Right renal pelvis (tissue), 4 donors: ENCODE measurements at regions not wholly inside any gene's neighbourhood (a gene's known extent, or its start where the extent isn't known, plus 50 kb on each side); places are given as distances from the start of the nearest gene placed in this dataset.
"Not testable (repeated sequence)": the region's sequence is repeated elsewhere in the genome, so short reads cannot be mapped to it uniquely, and the experiment has no call there.

Source experiments
- DNase-seq, 4 donors: peaks; one replicate each; pipeline ENCODE4 v3.0.0-alpha.2; 2013; ENCODE audit warnings: low read depth in 4 of 4, low spot score in 3 of 4, missing footprints in 1 of 4

DNA sequence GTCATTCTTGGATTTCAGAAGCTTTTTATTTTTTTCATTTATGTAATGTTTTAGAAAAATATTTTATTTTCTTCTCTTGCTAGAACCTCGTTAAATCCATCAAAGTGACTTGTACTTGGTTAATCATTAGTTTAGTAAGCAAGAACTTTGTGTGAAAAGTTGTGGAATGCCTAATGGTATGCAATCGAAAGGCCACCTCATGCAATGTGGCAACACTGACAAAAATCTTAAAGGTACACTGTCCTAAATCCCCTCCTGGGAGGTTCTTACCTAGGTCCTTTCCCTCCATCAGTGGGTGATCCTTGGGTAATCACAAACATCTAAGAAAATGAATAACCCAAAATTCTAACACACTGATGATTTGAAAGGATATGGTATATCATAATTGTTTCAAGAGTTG lies 304.2 kb downstream of the DNAH5 start:
- DNase-seq = no peak

GRCh38 chr5:13632676-13633075 lies 311.8 kb downstream of the DNAH5 start:
- no peak for DNase-seq

DNA sequence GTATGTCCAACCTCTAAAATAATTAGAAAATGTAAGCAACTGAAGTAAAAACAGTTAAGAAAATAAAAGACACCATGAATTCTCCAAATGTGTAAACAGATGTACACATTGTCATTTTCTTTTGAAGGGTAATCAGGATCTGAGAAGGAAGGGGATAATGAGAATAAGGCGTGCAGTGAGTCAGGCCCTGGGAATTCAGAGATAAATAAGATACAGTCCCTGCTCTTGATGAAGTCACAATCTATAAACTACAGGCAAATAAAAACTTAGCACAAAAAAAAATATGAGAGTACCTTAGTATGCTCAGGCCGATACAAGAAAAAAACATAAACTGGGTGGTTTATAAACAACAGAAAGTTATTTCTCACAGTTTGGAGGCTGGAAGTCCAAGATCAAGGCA lies 315.3 kb downstream of the DNAH5 start:
- no peak for DNase-seq

DNA sequence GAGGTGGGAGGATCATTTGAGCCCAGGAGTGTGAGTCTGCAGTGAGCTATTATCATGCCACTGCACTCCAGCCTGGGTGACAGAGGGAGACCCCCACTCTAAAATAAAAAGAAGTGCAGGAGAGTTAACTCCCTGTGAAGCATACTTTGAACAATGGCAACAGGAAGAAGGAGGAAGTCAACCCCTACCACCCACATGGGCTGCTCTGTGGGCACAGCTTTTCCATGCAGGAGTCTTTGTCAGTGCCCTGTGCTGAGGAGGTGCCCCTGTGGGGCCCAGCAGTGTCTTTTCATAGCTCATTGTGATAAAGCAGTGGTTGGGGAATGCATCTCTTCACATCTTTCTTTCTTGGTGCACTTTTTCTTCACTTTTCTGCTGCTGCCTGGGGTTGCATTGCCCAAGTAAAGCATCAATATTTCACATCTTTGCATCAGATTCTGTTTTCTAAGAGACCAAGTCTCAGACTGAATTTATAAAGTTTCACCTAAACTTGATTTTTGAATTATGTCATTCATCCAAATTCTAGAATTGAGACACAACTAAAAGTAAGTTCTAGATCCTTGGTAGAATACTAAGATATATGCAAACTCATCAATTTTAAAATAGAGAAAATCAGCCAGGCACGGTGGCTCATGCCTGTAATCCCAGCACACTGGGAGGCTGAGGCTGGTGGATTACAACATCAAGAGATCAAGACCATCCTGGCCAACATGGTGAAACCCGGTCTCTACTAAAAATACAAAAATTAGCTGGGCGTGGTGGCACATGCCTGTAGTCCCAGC lies 316.6 kb downstream of the DNAH5 start:
- no peak for DNase-seq

- no peak for DNase-seq
These were observed 318.8 kb downstream of the DNAH5 start for GRCh38 chr5:13625616-13626198.

- DNase-seq = no peak
These were observed 320.0 kb downstream of the DNAH5 start for GRCh38 chr5:13624283-13625074.

GRCh38 chr5:13613621-13614020 lies 330.9 kb downstream of the DNAH5 start:
- no peak for DNase-seq

DNA sequence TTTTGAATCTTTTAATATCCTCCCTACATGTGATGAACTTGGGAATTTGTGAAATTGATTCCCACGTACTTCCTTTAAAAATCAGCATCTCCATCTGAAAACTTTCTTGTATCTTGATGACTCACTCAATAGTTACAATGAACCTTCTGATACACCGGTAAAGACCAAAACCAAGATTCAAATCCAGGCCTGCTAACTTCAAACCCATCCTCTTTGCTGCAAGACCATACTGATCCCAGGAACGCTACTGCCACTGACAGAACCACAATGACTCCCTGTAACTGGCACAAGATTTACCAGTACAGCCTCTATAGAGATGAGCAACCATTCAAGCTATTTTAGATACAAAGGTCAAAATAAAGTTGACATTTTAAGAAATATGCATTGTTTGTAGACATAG lies 332.9 kb downstream of the DNAH5 start:
- DNase-seq = no peak

- DNase-seq = no peak
These were observed 335.0 kb downstream of the DNAH5 start for GRCh38 chr5:13609504-13609903.

- DNase-seq = no peak
These were observed 338.4 kb downstream of the DNAH5 start for GRCh38 chr5:13606051-13606450.

GRCh38 chr5:13601112-13601511 lies 343.4 kb downstream of the DNAH5 start:
- DNase-seq = no peak

DNA sequence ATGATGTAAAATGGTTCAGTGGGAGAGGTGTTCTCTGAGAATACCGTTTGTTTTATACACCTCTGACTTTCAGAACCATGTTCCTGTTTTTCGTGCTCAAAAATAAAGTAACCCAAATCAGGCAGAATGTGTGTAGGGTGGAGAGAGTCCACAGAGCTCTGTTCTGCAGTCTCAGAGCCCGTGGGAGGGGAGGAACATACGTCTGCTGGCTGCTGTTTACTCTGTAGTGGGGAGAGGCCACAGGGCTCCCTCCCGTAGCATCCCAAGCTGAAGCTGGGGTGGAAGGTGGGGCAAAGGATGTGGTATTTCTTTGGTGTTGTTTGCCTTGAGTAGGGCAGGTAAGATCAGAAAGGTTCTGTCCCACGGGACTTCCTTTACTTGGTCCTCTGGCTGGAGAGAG lies 348.5 kb downstream of the DNAH5 start:
- DNase-seq = no peak

DNA sequence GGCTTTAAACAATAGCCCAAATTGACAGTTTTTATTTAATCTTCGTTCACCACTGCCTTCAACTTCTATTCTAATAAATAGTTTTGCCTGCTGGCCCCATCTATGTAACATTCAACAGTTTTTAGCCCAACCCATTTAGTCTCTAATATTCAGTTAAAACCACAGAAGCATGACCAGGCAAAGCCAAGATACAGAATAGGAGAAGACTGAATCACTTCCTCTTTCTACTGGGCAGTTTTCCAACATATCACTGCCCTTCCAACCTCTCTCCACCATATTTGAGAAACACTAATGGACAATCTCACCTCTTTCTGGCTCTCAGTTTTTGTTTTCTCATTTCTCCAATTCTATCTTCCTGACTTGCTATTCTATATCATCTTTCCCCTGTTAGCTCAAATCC lies 352.9 kb downstream of the DNAH5 start:
- no peak for DNase-seq

DNA sequence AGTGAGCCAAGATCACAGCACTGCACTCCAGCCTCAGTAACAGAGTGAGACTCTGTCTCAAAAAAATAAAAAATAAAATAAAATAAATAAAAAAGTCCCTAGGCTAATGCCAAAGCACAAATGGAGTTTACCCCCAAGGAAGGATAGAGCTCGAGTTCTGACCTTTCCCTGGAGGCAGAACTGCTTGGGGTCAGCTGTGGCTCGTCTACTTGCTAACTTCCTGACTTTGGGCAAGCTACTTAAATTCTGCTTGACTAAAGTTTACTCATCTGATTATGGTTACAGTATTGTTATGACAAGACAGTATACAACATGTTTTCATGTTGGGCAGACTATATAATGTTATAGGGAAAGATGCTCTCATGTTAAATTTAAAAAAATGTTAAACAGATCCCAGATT lies 359.2 kb downstream of the DNAH5 start:
- DNase-seq = no peak

- no peak for DNase-seq
These were observed 362.6 kb downstream of the DNAH5 start for GRCh38 chr5:13581914-13582313.

- DNase-seq = no peak
These were observed 363.4 kb downstream of the DNAH5 start for GRCh38 chr5:13581132-13581531.

DNA sequence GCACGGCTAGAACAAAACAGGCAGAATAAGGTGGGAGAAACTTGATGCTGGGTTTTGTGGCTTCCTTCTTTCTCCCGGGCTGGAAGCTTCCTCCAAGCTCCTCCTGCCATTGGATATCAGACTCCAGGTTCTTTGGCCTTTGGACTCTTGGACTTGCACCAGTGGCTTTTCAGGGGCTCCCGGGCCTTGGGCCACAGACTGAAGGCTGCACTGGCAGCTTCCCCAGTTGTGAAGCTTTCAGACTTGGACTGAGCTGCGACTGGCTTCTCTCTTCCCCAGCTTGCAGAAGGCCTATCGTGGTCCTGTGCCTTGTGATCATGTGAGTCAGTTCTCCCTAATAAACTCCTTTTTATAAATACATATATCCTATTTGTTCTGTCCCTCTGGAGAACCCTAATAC lies 364.4 kb downstream of the DNAH5 start:
- no peak for DNase-seq

DNA sequence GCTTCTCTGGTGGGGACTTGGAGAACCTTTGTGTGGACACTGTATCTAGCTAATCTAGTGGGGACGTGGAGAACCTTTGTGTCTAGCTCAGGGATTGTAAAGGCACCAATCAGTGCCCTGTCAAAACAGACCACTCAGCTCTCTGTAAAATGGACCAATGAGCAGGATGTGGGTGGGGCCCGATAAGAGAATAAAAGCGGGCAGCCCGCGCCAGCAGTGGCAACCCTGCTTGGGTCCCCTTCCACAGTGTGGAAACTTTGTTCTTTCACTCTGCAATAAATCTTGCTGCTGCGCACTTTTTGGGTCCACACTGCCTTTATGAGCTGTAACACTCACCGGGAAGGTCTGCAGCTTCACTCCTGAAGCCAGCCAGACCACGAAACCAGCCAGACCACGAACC lies 365.4 kb downstream of the DNAH5 start:
- DNase-seq = not testable (repeated sequence)

GRCh38 chr5:13578311-13579039 lies 366.0 kb downstream of the DNAH5 start:
- DNase-seq = not testable (repeated sequence)

DNA sequence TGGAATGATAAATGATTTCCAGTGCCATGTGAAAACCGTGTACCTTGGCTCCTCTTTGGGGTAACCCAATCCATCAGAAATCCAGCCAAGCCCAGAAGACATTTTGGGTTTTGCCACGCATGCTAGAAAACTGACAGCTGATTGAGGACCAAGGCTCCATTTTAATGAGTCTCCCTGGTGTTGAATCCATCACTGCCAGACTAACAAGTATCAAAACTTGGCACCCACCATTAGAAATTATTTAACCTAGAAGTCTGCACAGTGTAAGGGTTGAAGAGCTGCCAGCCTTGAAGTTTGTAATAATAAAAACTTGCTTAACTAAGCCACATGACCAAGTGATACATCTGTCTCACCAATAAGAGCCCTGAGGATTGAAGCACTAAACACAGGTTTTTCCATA lies 369.9 kb downstream of the DNAH5 start:
- no peak for DNase-seq

- DNase-seq = no peak
These were observed 372.3 kb downstream of the DNAH5 start for GRCh38 chr5:13572163-13572562.
